HG02943 (cell line): ENCODE measurements at regions not wholly inside any gene's neighbourhood (a gene's known extent, or its start where the extent isn't known, plus 50 kb on each side); places are given as distances from the start of the nearest gene placed in this dataset.

Experiments
- ATAC-seq: cut with Tn5 transposase; IDR thresholded peaks from one replicate; pipeline ENCODE4 v1.9.1; 2021; ENCODE audit warnings: mild to moderate bottlenecking, low read depth, moderate library complexity; ENCODE audit not compliant: unreplicated experiment

- no peak for ATAC-seq
Observed at GRCh38 chr9:134271338-134272301, 54.6 kb upstream of the RXRA start.

- ATAC-seq, result no peak
Observed at GRCh38 chr9:134272302-134273023, 53.8 kb upstream of the RXRA start.

GRCh38 chr9:134273647-134274046 lies 52.6 kb upstream of the RXRA start:
- no peak for ATAC-seq

GRCh38 chr9:134275375-134275774 lies 50.9 kb upstream of the RXRA start:
- no peak for ATAC-seq

- ATAC-seq, result no peak
Observed at GRCh38 chr9:134276453-134277245, 49.6 kb upstream of the RXRA start.
